ENCODE measurements at regions not wholly inside any gene's neighbourhood (a gene's known extent, or its start where the extent isn't known, plus 50 kb on each side); places are given as distances from the start of the nearest gene placed in this dataset.
"Not testable (repeated sequence)": the region's sequence is repeated elsewhere in the genome, so short reads cannot be mapped to it uniquely, and the experiment has no call there.

DNA sequence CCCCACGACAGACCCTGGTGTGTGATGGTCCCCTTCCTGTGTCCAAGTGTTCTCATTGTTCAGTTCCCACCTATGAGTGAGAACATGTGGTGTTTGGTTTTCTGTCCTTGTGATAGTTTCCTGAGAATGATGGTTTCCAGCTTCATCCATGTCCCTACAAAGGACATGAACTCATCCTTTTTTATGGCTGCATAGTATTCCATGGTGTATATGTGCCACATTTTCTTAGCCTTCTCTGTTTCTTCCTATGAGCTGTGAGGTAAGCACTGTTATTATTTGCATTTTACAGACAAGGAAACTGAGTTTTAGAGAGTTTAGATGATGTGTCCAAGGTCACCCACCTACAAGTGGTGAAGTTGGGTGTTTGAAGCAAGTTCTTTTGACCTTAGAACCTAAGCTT, 51.1 kb upstream of the BNC1 start:
- DNase-seq; H3K4me3 Mint-ChIP-seq; H3K36me3 Mint-ChIP-seq (ENCODE audit: low read depth); H3K27ac Mint-ChIP-seq; H3K9me3 Mint-ChIP-seq (ENCODE audit: insufficient read depth); H3K27me3 Mint-ChIP-seq (ENCODE audit: low read depth); ATAC-seq; POLR2A ChIA-PET; H3K4me1 Mint-ChIP-seq (ENCODE audit: low read depth): not testable (repeated sequence)
- CTCF ChIA-PET: interaction anchor here (0.6 kb wide), 1 partner anchor 1881 kb away, joined by 3 read pairs; no protein-coding TSS in a partner anchor

DNA sequence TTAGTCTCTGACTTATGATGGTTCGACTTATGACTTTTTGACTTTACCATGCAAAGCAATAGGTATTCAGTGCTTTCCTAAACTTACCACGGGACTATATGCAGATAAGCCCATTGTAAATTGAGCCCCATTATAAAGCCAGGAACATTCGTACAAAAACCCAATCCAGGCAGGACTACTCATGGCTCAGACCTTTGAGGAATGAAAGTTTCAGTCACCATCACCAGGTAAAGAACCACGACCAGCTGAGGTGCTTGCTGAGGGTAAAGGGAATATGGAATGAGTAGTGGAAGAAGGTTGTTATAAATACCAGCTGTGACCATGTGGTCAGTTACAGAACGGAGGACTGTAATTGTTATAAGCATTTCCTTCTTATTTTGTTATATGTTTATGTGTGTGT, 54.9 kb upstream of the BNC1 start:
- no peak overlapping the region for H3K27ac Mint-ChIP-seq
- H3K36me3 Mint-ChIP-seq (ENCODE audit: low read depth): no peaks in the 10 kb centered on the region
- CTCF ChIA-PET: no interaction called here
- H3K4me1 Mint-ChIP-seq (ENCODE audit: low read depth): no peaks in the 10 kb centered on the region
- no peak overlapping the region for H3K4me3 Mint-ChIP-seq
- H3K9me3 Mint-ChIP-seq (ENCODE audit: insufficient read depth): no peaks in the 10 kb centered on the region
- POLR2A ChIA-PET: no interaction called here
- ATAC-seq (no peak), DNase-seq (no peak)
- peaks cover 3% of the 10 kb centered on the region for H3K27me3 Mint-ChIP-seq (ENCODE audit: low read depth)

DNA sequence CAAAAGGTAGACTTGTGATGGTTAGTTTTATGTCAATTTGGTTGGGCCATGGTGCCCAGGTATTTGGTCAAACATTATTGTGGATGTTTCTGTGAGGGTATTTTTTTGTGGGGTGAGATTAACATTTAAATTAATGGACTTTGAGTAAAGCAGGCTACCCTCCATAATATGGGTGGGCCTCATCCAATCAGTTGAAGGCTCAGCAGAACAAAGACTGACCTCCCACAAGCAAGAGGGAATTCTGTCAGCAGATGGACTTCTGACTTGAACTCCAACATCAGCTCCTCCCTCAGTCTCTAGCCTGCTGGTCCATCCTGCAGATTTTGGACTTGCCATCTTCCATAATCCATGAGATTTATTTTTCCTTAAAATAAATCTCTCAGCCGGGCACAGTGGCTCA, 55.6 kb upstream of the BNC1 start:
- no peaks in the 10 kb centered on the region for H3K36me3 Mint-ChIP-seq (ENCODE audit: low read depth)
- H3K4me3 Mint-ChIP-seq: no peak overlapping the region
- H3K9me3 Mint-ChIP-seq (ENCODE audit: insufficient read depth): no peaks in the 10 kb centered on the region
- CTCF ChIA-PET: no interaction called here
- POLR2A ChIA-PET: no interaction called here
- DNase-seq (no peak), ATAC-seq (no peak)
- H3K4me1 Mint-ChIP-seq (ENCODE audit: low read depth): no peaks in the 10 kb centered on the region
- H3K27ac Mint-ChIP-seq: no peak overlapping the region
- H3K27me3 Mint-ChIP-seq (ENCODE audit: low read depth): peaks cover 3% of the 10 kb centered on the region

DNA sequence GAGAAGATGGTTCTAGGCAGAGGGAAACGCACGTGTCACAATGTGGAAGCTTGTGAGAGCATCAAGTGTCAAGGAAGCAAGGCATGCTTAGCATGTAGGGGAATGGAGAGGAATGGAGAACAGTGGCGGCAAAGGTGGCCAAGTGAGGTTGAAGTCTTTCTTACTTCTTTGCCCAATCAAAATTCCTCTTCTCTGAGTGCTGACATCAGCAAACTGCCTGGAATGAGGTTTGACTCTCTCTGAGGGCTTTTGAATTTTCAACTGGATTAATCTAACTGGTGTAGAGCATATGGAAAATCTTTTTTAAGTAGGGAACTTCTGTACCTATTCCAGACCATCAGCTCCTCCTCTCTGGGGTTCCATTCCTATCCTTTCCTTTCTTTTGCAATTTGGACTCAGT, 61.9 kb upstream of the BNC1 start:
- Mint-ChIP-seq H3K27me3 (ENCODE audit: low read depth) (peaks cover 9% of the 10 kb centered on the region), H3K9me3 (ENCODE audit: insufficient read depth) (no peaks in the 10 kb centered on the region), H3K27ac (no peak overlapping the region), H3K4me1 (ENCODE audit: low read depth) (no peaks in the 10 kb centered on the region), H3K4me3 (no peak overlapping the region), H3K36me3 (ENCODE audit: low read depth) (no peaks in the 10 kb centered on the region)
- ATAC-seq (no peak), DNase-seq (no peak)
- POLR2A ChIA-PET: no interaction called here
- CTCF ChIA-PET: no interaction called here

DNA sequence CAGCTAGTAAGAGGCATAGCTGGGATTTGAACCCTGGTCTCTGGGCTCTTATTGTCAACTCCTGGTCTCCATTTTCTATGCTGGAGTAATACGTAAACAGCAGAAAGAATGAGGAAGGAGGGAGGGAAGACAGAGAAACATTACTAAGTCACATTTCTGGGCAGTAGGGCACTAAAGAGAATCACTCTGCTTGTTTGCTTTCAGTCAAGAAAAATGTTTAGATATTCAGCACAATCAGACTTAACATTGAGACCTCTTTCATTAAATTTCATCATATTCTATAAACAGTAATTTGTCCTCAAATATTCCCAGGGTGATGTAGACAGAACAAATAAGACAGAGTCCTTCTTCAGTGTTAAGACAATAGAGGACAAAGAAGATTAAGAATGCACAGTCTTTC, 67.7 kb upstream of the BNC1 start:
- ChIA-PET POLR2A (no interaction called here), CTCF (no interaction called here)
- Mint-ChIP-seq H3K36me3 (ENCODE audit: low read depth) (no peaks in the 10 kb centered on the region), H3K4me1 (ENCODE audit: low read depth) (no peaks in the 10 kb centered on the region), H3K27me3 (ENCODE audit: low read depth) (peaks cover 3% of the 10 kb centered on the region), H3K9me3 (ENCODE audit: insufficient read depth) (no peaks in the 10 kb centered on the region), H3K4me3 (no peak overlapping the region), H3K27ac (no peak overlapping the region)
- ATAC-seq (no peak), DNase-seq (no peak)

DNA sequence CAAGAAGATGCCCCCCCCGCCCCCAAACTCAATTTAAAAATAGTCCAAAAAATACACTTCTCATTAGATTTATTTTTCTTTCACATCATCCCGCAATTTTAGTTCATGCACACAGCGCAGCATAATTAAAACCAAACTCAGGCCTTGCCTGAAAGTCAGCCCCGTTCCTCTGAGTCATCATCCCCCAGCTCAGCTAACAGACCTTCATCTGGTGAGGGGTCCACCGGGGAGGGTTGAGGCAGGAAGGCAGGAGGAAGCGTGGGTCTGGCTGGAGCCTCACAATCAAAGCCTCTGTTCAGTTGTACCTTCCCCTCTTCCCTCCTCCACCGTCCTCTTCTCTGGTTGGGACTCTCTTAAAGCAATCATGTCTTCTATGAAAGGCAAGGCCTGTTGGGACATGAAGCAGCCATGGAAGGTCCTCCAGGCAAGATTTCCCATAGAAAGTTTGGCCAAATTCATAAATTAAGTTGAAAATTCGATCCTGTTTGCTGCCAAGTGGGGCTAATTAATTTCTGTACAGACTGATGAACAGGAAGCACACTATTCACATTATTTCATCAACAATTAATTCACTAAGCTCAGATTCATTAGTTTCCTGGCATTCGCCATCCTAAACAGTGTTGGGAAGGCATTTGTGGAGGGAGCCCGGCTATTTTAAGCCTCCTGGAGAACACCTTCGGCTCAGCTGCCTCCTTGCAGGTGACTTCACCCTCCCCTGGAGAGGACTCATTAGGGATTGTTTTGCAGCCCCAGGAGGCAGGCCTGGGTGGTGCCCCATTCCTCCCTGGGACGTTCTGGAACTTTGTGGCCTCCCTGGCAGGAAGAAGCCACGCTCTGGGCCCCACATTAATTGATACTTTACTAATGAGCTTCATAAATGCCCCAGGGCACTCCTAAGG, 72.3 kb upstream of the BNC1 start:
- H3K4me1 Mint-ChIP-seq (ENCODE audit: low read depth): no peaks in the 10 kb centered on the region
- ChIA-PET POLR2A (interaction anchor here (0.6 kb wide), 1 partner anchor 574 kb away, joined by 3 read pairs; no protein-coding TSS in a partner anchor), CTCF (no interaction called here)
- ATAC-seq: no peak
- H3K27me3 Mint-ChIP-seq (ENCODE audit: low read depth): no peaks in the 10 kb centered on the region
- H3K4me3 Mint-ChIP-seq: no peak overlapping the region
- H3K9me3 Mint-ChIP-seq (ENCODE audit: insufficient read depth): no peaks in the 10 kb centered on the region
- DNase-seq: no peak
- no peaks in the 10 kb centered on the region for H3K36me3 Mint-ChIP-seq (ENCODE audit: low read depth)
- H3K27ac Mint-ChIP-seq: no peak overlapping the region

DNA sequence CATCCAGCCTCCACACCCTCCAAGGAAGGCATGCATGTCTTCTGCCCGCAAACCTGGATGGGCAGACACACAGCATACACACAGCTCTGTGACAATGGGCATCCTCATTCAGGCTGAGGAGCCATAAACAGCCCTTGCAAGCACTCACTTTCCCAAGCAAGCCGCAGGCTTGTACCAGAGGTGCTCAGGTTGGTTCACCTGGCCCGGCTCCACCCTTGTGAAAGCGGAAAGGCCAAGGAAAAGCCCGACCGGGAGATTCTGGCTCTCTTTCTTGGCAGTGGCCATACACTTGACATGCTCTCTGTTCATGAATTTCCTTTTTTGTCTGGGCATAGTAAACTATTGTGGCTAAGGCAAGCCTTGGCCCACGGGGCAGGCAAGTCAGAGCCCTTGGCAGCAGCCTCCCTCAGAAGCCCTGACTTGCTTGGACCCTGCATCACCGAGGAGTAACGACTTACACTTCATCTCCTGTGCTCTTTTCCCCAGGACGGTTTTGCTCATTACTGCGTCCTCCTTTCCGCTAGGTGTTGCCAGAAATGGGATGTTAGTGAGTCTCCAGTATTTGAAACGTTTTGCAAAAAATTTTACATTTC, 74.6 kb upstream of the BNC1 start:
- Mint-ChIP-seq H3K27me3 (ENCODE audit: low read depth) (peaks cover 13% of the 10 kb centered on the region), H3K27ac (no peak overlapping the region), H3K4me1 (ENCODE audit: low read depth) (no peaks in the 10 kb centered on the region), H3K4me3 (no peak overlapping the region), H3K36me3 (ENCODE audit: low read depth) (no peaks in the 10 kb centered on the region), H3K9me3 (ENCODE audit: insufficient read depth) (no peaks in the 10 kb centered on the region)
- DNase-seq (no peak), ATAC-seq (no peak)
- CTCF ChIA-PET: no interaction called here
- POLR2A ChIA-PET: no interaction called here

DNA sequence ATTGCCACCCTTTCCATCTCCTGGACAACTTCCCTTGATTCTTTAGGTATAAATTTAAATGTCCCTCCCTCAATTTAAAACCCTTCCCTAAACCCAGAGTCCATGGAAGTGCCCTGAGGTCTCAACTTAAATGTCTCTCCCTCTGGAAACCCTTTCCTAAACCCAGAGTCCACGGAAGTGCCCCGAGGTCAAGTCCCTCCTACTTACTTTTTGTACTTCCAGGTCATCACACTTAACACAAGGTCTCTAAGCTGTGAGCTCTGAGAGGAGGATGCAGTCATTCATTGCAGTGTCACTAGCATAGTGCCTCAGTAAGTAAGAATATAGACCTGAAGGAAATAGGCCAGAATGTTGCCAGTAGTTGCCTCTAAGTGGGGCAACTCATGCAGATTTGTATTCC, 78.2 kb upstream of the BNC1 start:
- H3K27me3 Mint-ChIP-seq (ENCODE audit: low read depth): peaks cover 43% of the 10 kb centered on the region
- no peaks in the 10 kb centered on the region for H3K9me3 Mint-ChIP-seq (ENCODE audit: insufficient read depth)
- no peak overlapping the region for H3K27ac Mint-ChIP-seq
- H3K4me3 Mint-ChIP-seq: no peak overlapping the region
- DNase-seq (no peak), ATAC-seq (no peak)
- CTCF ChIA-PET: no interaction called here
- peaks cover 7% of the 10 kb centered on the region for H3K4me1 Mint-ChIP-seq (ENCODE audit: low read depth)
- POLR2A ChIA-PET: no interaction called here
- H3K36me3 Mint-ChIP-seq (ENCODE audit: low read depth): no peaks in the 10 kb centered on the region

DNA sequence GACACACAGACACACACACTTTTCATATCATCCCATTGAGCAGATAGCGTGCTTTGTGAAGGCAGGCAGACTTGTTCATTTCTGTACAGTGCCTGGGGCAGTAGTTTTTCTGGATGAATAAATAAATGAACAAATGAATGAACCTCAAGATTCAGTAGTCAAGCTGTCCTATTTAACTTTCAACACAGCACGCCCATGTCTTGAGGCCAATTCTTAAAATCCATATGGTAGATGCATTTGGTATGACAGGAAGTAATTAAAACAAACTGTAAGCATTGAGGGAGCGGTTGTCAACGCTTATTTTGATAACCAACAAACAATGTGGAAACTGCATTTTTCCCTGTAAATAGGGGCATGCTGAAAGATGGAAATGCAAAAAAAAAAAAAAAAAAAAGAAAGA, 80.0 kb upstream of the BNC1 start:
- H3K27ac Mint-ChIP-seq: no peak overlapping the region
- no peak overlapping the region for H3K4me3 Mint-ChIP-seq
- peaks cover 48% of the 10 kb centered on the region for H3K27me3 Mint-ChIP-seq (ENCODE audit: low read depth)

DNA sequence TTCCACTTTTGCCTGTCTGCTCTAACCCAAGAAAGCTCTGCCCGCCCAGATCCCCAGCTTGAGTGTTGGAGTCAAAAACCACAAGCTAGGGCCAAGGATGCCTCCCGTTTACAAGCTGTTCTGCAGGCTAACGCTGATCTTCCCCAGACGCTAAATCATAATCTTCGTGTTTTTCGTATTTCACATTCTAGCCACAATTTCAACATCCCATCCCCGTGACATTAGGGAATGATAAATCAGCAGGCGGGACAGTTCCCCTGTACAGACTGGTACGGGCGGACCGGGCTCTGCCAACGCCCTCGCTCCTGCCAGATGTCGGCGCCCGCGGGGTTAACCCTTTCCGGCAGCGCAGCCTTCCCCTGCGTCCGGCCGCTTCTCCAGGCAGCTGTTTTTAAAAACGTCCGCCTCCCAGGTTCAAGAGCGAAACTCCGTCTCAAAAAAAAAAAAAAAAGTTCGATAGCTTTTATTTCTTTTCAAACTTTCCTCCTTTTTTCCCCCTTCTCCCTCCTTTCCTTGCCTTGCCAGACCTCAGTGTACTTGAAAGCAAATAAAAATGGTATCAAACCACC, 81.0 kb upstream of the BNC1 start:
- H3K27ac Mint-ChIP-seq: no peak overlapping the region
- H3K36me3 Mint-ChIP-seq (ENCODE audit: low read depth): no peaks in the 10 kb centered on the region
- DNase-seq: peak; percentile 41
- POLR2A ChIA-PET: no interaction called here
- CTCF ChIA-PET: interaction anchor here (0.7 to 2.9 kb wide), 3 partner anchors 73 to 516 kb away, joined by 3 to 10 read pairs (median 3); no protein-coding TSS in a partner anchor
- ATAC-seq: peak; percentile 51
- H3K4me1 Mint-ChIP-seq (ENCODE audit: low read depth): peaks cover 7% of the 10 kb centered on the region
- H3K27me3 Mint-ChIP-seq (ENCODE audit: low read depth): peaks cover 51% of the 10 kb centered on the region
- peak overlapping the region; percentile 42 for H3K4me3 Mint-ChIP-seq
- no peaks in the 10 kb centered on the region for H3K9me3 Mint-ChIP-seq (ENCODE audit: insufficient read depth)

More for the DNA sequence above, 80.0 kb upstream of the BNC1 start:
- ChIA-PET POLR2A (no interaction called here), CTCF (interaction anchor here (2.9 kb wide), 1 partner anchor 116 kb away, joined by 10 read pairs; no protein-coding TSS in a partner anchor)
- DNase-seq: no peak
- peaks cover 7% of the 10 kb centered on the region for H3K4me1 Mint-ChIP-seq (ENCODE audit: low read depth)
- no peaks in the 10 kb centered on the region for H3K9me3 Mint-ChIP-seq (ENCODE audit: insufficient read depth)
- no peaks in the 10 kb centered on the region for H3K36me3 Mint-ChIP-seq (ENCODE audit: low read depth)
- no peak for ATAC-seq

DNA sequence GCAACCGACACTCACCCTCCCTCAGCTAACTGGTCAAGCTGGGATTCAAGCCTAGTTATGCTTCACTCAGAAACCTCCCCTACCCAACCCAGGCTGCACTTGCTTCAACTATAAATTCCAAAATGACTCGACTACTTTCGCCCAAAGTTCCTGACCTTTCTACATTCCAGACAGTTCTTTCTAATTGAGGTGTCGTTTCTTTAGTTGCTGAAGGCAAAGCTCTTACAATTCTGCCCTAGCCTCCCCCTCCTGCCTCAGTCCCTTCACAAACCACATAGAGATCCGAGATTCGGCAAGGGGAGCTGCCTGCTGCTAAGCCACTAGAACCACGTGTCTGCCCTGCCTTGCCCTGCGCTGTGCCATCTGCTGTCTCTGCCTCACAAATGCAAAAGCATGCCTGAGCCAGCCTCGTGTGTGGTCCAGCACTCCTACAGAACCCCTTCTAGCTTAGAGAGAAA, 74.7 kb upstream of the SH3GL3 start:
- Mint-ChIP-seq H3K4me1 (ENCODE audit: low read depth) (no peaks in the 10 kb centered on the region), H3K4me3 (no peak overlapping the region), H3K9me3 (ENCODE audit: insufficient read depth) (no peaks in the 10 kb centered on the region), H3K27ac (no peak overlapping the region), H3K27me3 (ENCODE audit: low read depth) (peaks cover 45% of the 10 kb centered on the region), H3K36me3 (ENCODE audit: low read depth) (no peaks in the 10 kb centered on the region)
- DNase-seq: no peak
- CTCF ChIA-PET: interaction anchor here (1.1 kb wide), 1 partner anchor 8 kb away, joined by 3 read pairs; no protein-coding TSS in a partner anchor
- ATAC-seq: no peak
- POLR2A ChIA-PET: no interaction called here

DNA sequence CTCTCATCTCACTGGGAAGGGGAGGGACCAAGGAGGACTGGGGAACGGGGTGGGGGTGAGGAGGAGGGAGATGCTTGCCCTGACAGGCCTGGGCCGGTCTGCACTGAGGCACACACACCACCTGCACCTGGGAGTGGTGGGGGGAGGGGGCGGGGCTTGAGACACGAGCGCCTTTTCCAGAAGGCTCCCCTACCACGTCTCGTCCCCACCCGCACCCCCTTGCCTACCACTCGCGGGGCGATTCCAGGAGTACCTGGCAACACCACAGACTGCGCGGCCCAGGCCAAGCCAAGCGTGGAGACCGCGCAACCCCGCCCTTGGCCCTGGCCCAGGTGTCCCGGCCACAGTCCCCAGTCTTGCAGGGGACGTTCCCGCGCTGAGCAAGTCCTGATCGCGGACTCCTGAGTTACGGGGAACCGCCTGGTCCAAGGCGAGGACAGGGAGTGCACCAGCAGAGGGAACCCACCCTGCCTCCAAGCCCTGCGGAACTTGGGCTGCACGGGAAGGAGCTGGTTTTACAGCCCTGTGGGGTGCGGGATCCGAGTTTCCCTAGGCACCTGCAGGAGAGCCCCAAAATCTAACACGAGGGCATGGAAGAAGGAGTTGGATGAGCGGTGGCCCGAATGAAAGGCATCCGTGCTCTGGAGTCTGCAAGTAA, 68.1 kb upstream of the SH3GL3 start:
- H3K27me3 Mint-ChIP-seq (ENCODE audit: low read depth): peaks cover 40% of the 10 kb centered on the region
- no peaks in the 10 kb centered on the region for H3K9me3 Mint-ChIP-seq (ENCODE audit: insufficient read depth)
- H3K36me3 Mint-ChIP-seq (ENCODE audit: low read depth): no peaks in the 10 kb centered on the region
- ChIA-PET CTCF (interaction anchor here (4.3 kb wide), 1 partner anchor 131 kb away, joined by 41 read pairs; no protein-coding TSS in a partner anchor), POLR2A (no interaction called here)
- H3K4me1 Mint-ChIP-seq (ENCODE audit: low read depth): peaks cover 5% of the 10 kb centered on the region
- DNase-seq: no peak
- no peak overlapping the region for H3K27ac Mint-ChIP-seq
- peak; percentile 23 for ATAC-seq
- no peak overlapping the region for H3K4me3 Mint-ChIP-seq
